K562 (cell line): ENCODE measurements at regions not wholly inside any gene's neighbourhood (a gene's known extent, or its start where the extent isn't known, plus 50 kb on each side); places are given as distances from the start of the nearest gene placed in this dataset.

Experiments used
- ATAC-seq: fragments of 200-7000 bp; cut with Tn5 transposase; 3 replicates; pipeline ENCODE4 v1.9.1; 2020; ENCODE audit warnings: moderate library complexity
- BruUV-seq: library from RNA; stranded (reverse); fragments of 400-500 nt; replicated peaks from 2 replicates; lab custom pipeline; 2021; lab: Mats Ljungman, UMichigan
- CTCF ChIA-PET: fragments of 300-600 bp; formaldehyde crosslinking; extraction: SDS; loops from one replicate; lab custom pipeline; 2021; ENCODE audit warnings: low intra/inter-chr PET ratio; lab: Yijun Ruan, JAX
- POLR2A ChIA-PET: fragments of 300-600, 350-650 bp; sonication (Branson Sonifier 250); formaldehyde crosslinking; extraction: SDS; loops from one replicate; lab custom pipeline; 2021; ENCODE audit warnings: antibody characterized with exemption, inconsistent platforms; lab: Yijun Ruan, JAX
- DNase-seq, 4 experiments: peaks; one replicate each; pipeline versions ENCODE4 v3.0.0 to v3.0.0-alpha.2; 2011 to 2018; ENCODE audit warnings: low spot score in 3 of 4, mixed read lengths in 3 of 4; ENCODE audit errors: extremely low read depth in 1 of 4
- FAIRE-seq: peaks from 2 replicates; lab custom pipeline; 2011; peaks lifted over from hg19 to GRCh38; lab: Jason Lieb, UNC
- H2AFZ ChIP-seq: 2 replicates; pipeline ENCODE4 v1.6.0; 2011; ENCODE audit warnings: low read depth, low read length, control low read depth, inconsistent platforms
- H3K27ac ChIP-seq: fragments of 200-600 bp; 3 replicates; pipeline ENCODE4 v1.8.0; 2011; ENCODE audit warnings: low read depth, mild to moderate bottlenecking, control low read depth, inconsistent platforms, low read length, moderate library complexity, mixed read lengths; ENCODE audit errors: extremely low read depth
- H3K27me3 ChIP-seq, 2 experiments: fragments of 300-600 bp in 1 of 2; 2 replicates in 1 of 2; 3 replicates in 1 of 2; pipeline versions ENCODE4 v1.6.0 to v1.8.0; 2011; ENCODE audit warnings: inconsistent platforms in 2 of 2, low read length in 2 of 2, mild to moderate bottlenecking in 1 of 2, mixed read lengths in 1 of 2, moderate library complexity in 1 of 2; ENCODE audit not compliant: control insufficient read depth in 2 of 2, insufficient read depth in 2 of 2
- H3K36me3 ChIP-seq: fragments of 300-600 bp; 3 replicates; pipeline ENCODE4 v1.8.0; 2011; ENCODE audit warnings: mild to moderate bottlenecking, low read length, inconsistent platforms; ENCODE audit not compliant: control insufficient read depth, insufficient read depth
- H3K4me1 ChIP-seq, 2 experiments: fragments of 200-600 bp in 1 of 2; replicated peaks in 1 of 2; 2 replicates in 1 of 2; 3 replicates in 1 of 2; pipeline versions ENCODE4 v1.5.1 to v1.8.0; 2011; ENCODE audit warnings: inconsistent platforms in 2 of 2, low read length in 2 of 2, mild to moderate bottlenecking in 1 of 2, mixed read lengths in 1 of 2, moderate library complexity in 1 of 2; ENCODE audit not compliant: control insufficient read depth in 2 of 2, insufficient read depth in 2 of 2
- H3K4me2 ChIP-seq: 2 replicates; pipeline ENCODE4 v1.6.1; 2011; ENCODE audit warnings: low read length, control low read depth, inconsistent platforms, mixed read lengths; ENCODE audit not compliant: insufficient read depth
- H3K4me3 ChIP-seq: fragments of 200-600 bp; sonication (generic), shearing (Covaris generic); 2 replicates; pipeline ENCODE4 v1.5.1; 2016; ENCODE audit warnings: control low read depth, inconsistent platforms
- H3K79me2 ChIP-seq: fragments of 200-600 bp; 3 replicates; pipeline ENCODE4 v1.8.0; 2011; ENCODE audit warnings: low read length, inconsistent platforms; ENCODE audit not compliant: control insufficient read depth, insufficient read depth
- H3K9ac ChIP-seq, 2 experiments: 2 replicates each; pipeline versions ENCODE4 v1.6.0 to v1.6.1; 2011; ENCODE audit warnings: low read depth in 2 of 2, low read length in 2 of 2, control low read depth in 1 of 2, inconsistent platforms in 1 of 2, mild to moderate bottlenecking in 1 of 2, mixed read lengths in 1 of 2; ENCODE audit not compliant: insufficient read depth in 1 of 2
- H3K9me1 ChIP-seq: one replicate; pipeline ENCODE4 v1.6.0; 2011; ENCODE audit warnings: inconsistent platforms, mild to moderate bottlenecking, low read length, moderate library complexity; ENCODE audit not compliant: control insufficient read depth, insufficient read depth
- H3K9me3 ChIP-seq: replicated peaks from 2 replicates; pipeline ENCODE4 v1.5.1; 2011; ENCODE audit warnings: low read depth, low read length, inconsistent platforms; ENCODE audit not compliant: control insufficient read depth, insufficient read depth
- H4K20me1 ChIP-seq: replicated peaks from 2 replicates; pipeline ENCODE4 v1.6.1; 2011; ENCODE audit warnings: low read length, inconsistent platforms, mixed read lengths; ENCODE audit not compliant: control insufficient read depth, insufficient read depth
- CHD4 ChIP-seq: fragments of 200-600 bp; sonication (generic); IDR thresholded peaks from 3 replicates; pipeline ENCODE4 v1.6.1; 2012; ENCODE audit warnings: low read depth, mild to moderate bottlenecking, mixed read lengths, low read length, inconsistent platforms; ENCODE audit not compliant: insufficient read depth, insufficient replicate concordance, poor library complexity, severe bottlenecking
- ETV5 ChIP-seq: sonication (generic); formaldehyde crosslinking; IDR thresholded peaks from 2 replicates; pipeline ENCODE4 v1.4.0; 2020; ENCODE audit warnings: low read depth, mild to moderate bottlenecking, missing genetic modification reagents
- GTF2A2 ChIP-seq: IDR thresholded peaks from 2 replicates; pipeline ENCODE4 v1.6.1; 2016; ENCODE audit warnings: mild to moderate bottlenecking, missing genetic modification characterization, missing compliant biosample characterization
- MAX ChIP-seq: sonication (generic); formaldehyde crosslinking; IDR thresholded peaks from 2 replicates; pipeline ENCODE4 v1.9.0; 2022; ENCODE audit warnings: mild to moderate bottlenecking, missing genetic modification reagents
- RBM17 ChIP-seq: fragments of 200-400 bp; formaldehyde crosslinking; IDR thresholded peaks from 2 replicates; pipeline ENCODE4 v1.6.1; 2017; ENCODE audit warnings: low read depth, mild to moderate bottlenecking, low read length, borderline replicate concordance
- TSC22D4 ChIP-seq: fragments of 450-650 bp; IDR thresholded peaks from 2 replicates; pipeline ENCODE4 v1.6.1; 2016; ENCODE audit warnings: missing genetic modification characterization, missing biosample characterization, control low read depth
- ZFP30 ChIP-seq: fragments of 250-450 bp; sonication (Bioruptor Pico); IDR thresholded peaks from 2 replicates; pipeline ENCODE4 v1.8.0; 2022; ENCODE audit warnings: moderate library complexity, mild to moderate bottlenecking, inconsistent platforms, borderline replicate concordance
- ZMIZ1 ChIP-seq, 2 experiments: fragments of 150-350 bp in 1 of 2; IDR thresholded peaks; 2 replicates each; pipeline ENCODE4 v1.6.1; 2012 to 2016; ENCODE audit warnings: low read depth in 2 of 2, low read length in 2 of 2, mild to moderate bottlenecking in 1 of 2, moderate library complexity in 1 of 2
- ZNF133 ChIP-seq: fragments of 250-450 bp; sonication (Bioruptor Pico); IDR thresholded peaks from 2 replicates; pipeline ENCODE4 v1.4.0; 2020; ENCODE audit warnings: mild to moderate bottlenecking
- ZNF175 ChIP-seq: fragments of 200-800 bp; sonication (Bioruptor generic); IDR thresholded peaks from 2 replicates; pipeline ENCODE4 v1.6.1; 2016; ENCODE audit warnings: low read depth, mild to moderate bottlenecking, missing genetic modification characterization, missing compliant biosample characterization
- ZNF354B ChIP-seq: fragments of 250-450 bp; sonication (Bioruptor Pico); IDR thresholded peaks from 2 replicates; pipeline ENCODE4 v1.4.0; 2020
- ZNF668 ChIP-seq: fragments of 250-450 bp; sonication (Bioruptor Pico); IDR thresholded peaks from 2 replicates; pipeline ENCODE4 v1.8.0; 2022; ENCODE audit warnings: mild to moderate bottlenecking, inconsistent platforms
- WGBS: fragments of 100-300 bp; shearing (Covaris generic); methylation state at CpG from one replicate; pipeline ENCODE4 v1.1.6; 2016; ENCODE audit warnings: low coverage, mixed read lengths; ENCODE audit not compliant: insufficient coverage; ENCODE audit errors: missing lambda C conversion rate; 5-methylcytosine and 5-hydroxymethylcytosine counted together
- in situ Hi-C: fragments of 300-500 bp; cut with MboI; formaldehyde crosslinking; loops from 4 replicates; pipeline ENCODE4 v1.15.0; 2018; ENCODE audit warnings: inconsistent platforms, mixed read lengths
- intact Hi-C: fragments of 100-400 bp; cut with micrococcal nuclease; formaldehyde crosslinking; loops from 2 replicates; pipeline ENCODE4 v1.14.2; 2022

GRCh38 chr9:89684218-89684617 lies 79.4 kb downstream of the GADD45G start:
- ChIA-PET CTCF (no interaction called here), POLR2A (no interaction called here)
- intact Hi-C loops (no loop called here), in situ Hi-C loops (no loop called here)
- FAIRE-seq (no peak), DNase-seq (no peak), ATAC-seq (no peak)
- Histone ChIP-seq H3K9me1 (no peaks in the 10 kb centered on the region), H3K79me2 (no peaks in the 10 kb centered on the region), H3K4me3 (no peak overlapping the region), H3K9ac (no peak overlapping the region), H3K4me2 (no peak overlapping the region), H3K4me1 (no peaks in the 10 kb centered on the region), H2AFZ (no peak overlapping the region), H3K27me3 (peaks cover 0 to 14% of the 10 kb centered on the region in 2 experiments; a peak in 3 of 5 replicates), H4K20me1 (no peaks in the 10 kb centered on the region), H3K36me3 (no peaks in the 10 kb centered on the region), H3K27ac (no peak overlapping the region), H3K9me3 (no peaks in the 10 kb centered on the region)
- TF ChIP-seq RBM17 (no peak), ZFP30 (CRISPR knock-in tag) (no peak), ZNF668 (no peak)
- 0% methylated on average over 4 of the region's 4 CpGs for WGBS
- no TSS peak for BruUV-seq

- H2AFZ ChIP-seq, result no peak overlapping the region
- no peak overlapping the region for H3K4me2 ChIP-seq
- in situ Hi-C loops (no loop called here), intact Hi-C loops (no loop called here)
- DNase-seq (no peak), FAIRE-seq (no peak), ATAC-seq (no peak)
- no peaks in the 10 kb centered on the region for H3K4me1 ChIP-seq
- no peak overlapping the region for H3K9ac ChIP-seq
- ChIA-PET CTCF (no interaction called here), POLR2A (no interaction called here)
- no peaks in the 10 kb centered on the region for H3K9me1 ChIP-seq
- H3K27me3 ChIP-seq, result peaks cover 0 to 14% of the 10 kb centered on the region in 2 experiments; a peak in 3 of 5 replicates
- no peaks in the 10 kb centered on the region for H3K79me2 ChIP-seq
- WGBS, result 0% methylated on average over 15 of the region's 18 CpGs
- H3K36me3 ChIP-seq, result no peaks in the 10 kb centered on the region
- no peaks in the 10 kb centered on the region for H3K9me3 ChIP-seq
- BruUV-seq, result no TSS peak
- H3K4me3 ChIP-seq, result no peak overlapping the region
- no peak overlapping the region for H3K27ac ChIP-seq
- H4K20me1 ChIP-seq, result no peaks in the 10 kb centered on the region
- TF ChIP-seq TSC22D4 (tag) (no peak), ZNF175 (CRISPR knock-in tag) (no peak), ZNF354B (CRISPR knock-in tag) (no peak), CHD4 (no peak), MAX (no peak), ZMIZ1 (IDR thresholded peaks at IDR 0.05; ENCODE audit: low read depth in 2 of 2, low read length in 2 of 2) (no peak), ETV5 (no peak), ZNF133 (no peak), GTF2A2 (no peak)
Measured at GRCh38 chr9:89684912-89685636, 80.3 kb downstream of the GADD45G start.
